Sigmoid colon (tissue), 6 donors: ENCODE measurements at regions not wholly inside any gene's neighbourhood (a gene's known extent, or its start where the extent isn't known, plus 50 kb on each side); places are given as distances from the start of the nearest gene placed in this dataset.

ENCODE experiments used
- DNase-seq: peaks from one replicate; pipeline ENCODE4 v3.0.0-alpha.2; 2019
- H3K27ac ChIP-seq, 4 donors: fragments of 200-600 bp; sonication (generic); one replicate each; pipeline ENCODE4 v1.5.1; 2016 to 2019; ENCODE audit warnings: mild to moderate bottlenecking in 1 of 4
- H3K27me3 ChIP-seq, 3 donors: fragments of 200-600 bp; sonication (generic); one replicate each; pipeline ENCODE4 v1.5.1; 2019; ENCODE audit warnings: mild to moderate bottlenecking in 1 of 3
- H3K36me3 ChIP-seq, 4 donors: fragments of 200-600 bp; sonication (generic); one replicate each; pipeline ENCODE4 v1.5.1; 2016 to 2019
- H3K4me1 ChIP-seq, 4 donors: fragments of 200-600 bp; sonication (generic); one replicate each; pipeline ENCODE4 v1.5.1; 2017 to 2019
- H3K4me3 ChIP-seq, 4 donors: fragments of 200-600 bp; sonication (generic); one replicate each; pipeline ENCODE4 v1.5.1; 2017 to 2019; ENCODE audit warnings: mild to moderate bottlenecking in 2 of 4, moderate library complexity in 1 of 4
- H3K9me3 ChIP-seq, 4 donors: fragments of 200-600 bp in 3 of 4; sonication (generic) in 3 of 4; one replicate each; pipeline versions ENCODE4 v1.5.1 to v1.6.1; 2013 to 2019
- CTCF ChIP-seq, 4 experiments: fragments of 450-650 bp in 3 of 4; fragments of 200-600 bp in 1 of 4; IDR thresholded peaks; one replicate each; pipeline ENCODE4 v1.5.1; 2016 to 2019; ENCODE audit warnings: antibody characterized with exemption in 4 of 4, mild to moderate bottlenecking in 3 of 4, moderate library complexity in 2 of 4
- EP300 ChIP-seq, 4 donors: sonication (generic); formaldehyde crosslinking; IDR thresholded peaks; one replicate each; pipeline ENCODE4 v1.6.1; 2017; ENCODE audit warnings: antibody characterized with exemption in 4 of 4
- POLR2A ChIP-seq, 2 donors: fragments of 450-650 bp; IDR thresholded peaks; one replicate each; pipeline ENCODE4 v1.6.1; 2016; ENCODE audit warnings: antibody characterized with exemption in 2 of 2, mild to moderate bottlenecking in 2 of 2, moderate library complexity in 2 of 2
- POLR2AphosphoS5 ChIP-seq, 4 donors: sonication (generic); formaldehyde crosslinking; IDR thresholded peaks; one replicate each; pipeline ENCODE4 v1.6.1; 2017; ENCODE audit warnings: antibody characterized with exemption in 4 of 4
- WGBS, 2 donors: extraction: QIAGEN DNeasy Blood & Tissue Kit; methylation state at CpG; one replicate each; pipeline ENCODE4 v1.1.7; 2013; 5-methylcytosine and 5-hydroxymethylcytosine counted together
- intact Hi-C: fragments of 100-400 bp; cut with DNase I; formaldehyde crosslinking; loops from one replicate; pipeline ENCODE4 v1.15.1; 2023
- donor health status: healthy with polysubstance abuse.
- donor health status: healthy.

GRCh38 chr20:12022126-12022525 is 104.4 kb downstream of the BTBD3 start:
- 90 to 91% methylated on average over 2 of the region's 2 CpGs for WGBS, 2 donors
- TF ChIP-seq EP300 (IDR thresholded peaks at IDR 0.05) (no peak), POLR2A (IDR thresholded peaks at IDR 0.05) (no peak), POLR2AphosphoS5 (IDR thresholded peaks at IDR 0.05) (no peak), CTCF (IDR thresholded peaks at IDR 0.05) (no peak)

GRCh38 chr20:12023194-12023795 is 105.6 kb downstream of the BTBD3 start:
- H3K27me3 ChIP-seq = no peaks in the 10 kb centered on the region
- TF ChIP-seq EP300 (IDR thresholded peaks at IDR 0.05) = no peak
- TF ChIP-seq POLR2A (IDR thresholded peaks at IDR 0.05) = no peak
- no peak for TF ChIP-seq POLR2AphosphoS5 (IDR thresholded peaks at IDR 0.05)
- no peak for TF ChIP-seq CTCF (IDR thresholded peaks at IDR 0.05)
- intact Hi-C loops = no loop called here
- H3K4me3 ChIP-seq = no peak overlapping the region
- H3K9me3 ChIP-seq = no peaks in the 10 kb centered on the region
- DNase-seq = no peak
- no peak overlapping the region for H3K27ac ChIP-seq
- WGBS, 2 donors = 83 to 92% methylated on average over 3 of the region's 3 CpGs
- H3K36me3 ChIP-seq = no peaks in the 10 kb centered on the region
- no peaks in the 10 kb centered on the region for H3K4me1 ChIP-seq

More at GRCh38 chr20:12022126-12022525, 104.4 kb downstream of the BTBD3 start:
- H3K27me3 ChIP-seq = no peaks in the 10 kb centered on the region
- H3K36me3 ChIP-seq = no peaks in the 10 kb centered on the region
- no peaks in the 10 kb centered on the region for H3K9me3 ChIP-seq
- H3K27ac ChIP-seq = no peak overlapping the region
- DNase-seq = no peak
- no peak overlapping the region for H3K4me3 ChIP-seq
- intact Hi-C loops = no loop called here
- no peaks in the 10 kb centered on the region for H3K4me1 ChIP-seq

- H3K36me3 ChIP-seq = no peaks in the 10 kb centered on the region
- H3K9me3 ChIP-seq = no peaks in the 10 kb centered on the region
- H3K27me3 ChIP-seq = no peaks in the 10 kb centered on the region
- intact Hi-C loops = no loop called here
- 90 to 93% methylated on average over 6 of the region's 6 CpGs for WGBS, 2 donors
- no peak overlapping the region for H3K27ac ChIP-seq
- H3K4me3 ChIP-seq = no peak overlapping the region
- H3K4me1 ChIP-seq = no peaks in the 10 kb centered on the region
- DNase-seq = no peak
- TF ChIP-seq CTCF (IDR thresholded peaks at IDR 0.05) = no peak
- TF ChIP-seq EP300 (IDR thresholded peaks at IDR 0.05) = no peak
- no peak for TF ChIP-seq POLR2A (IDR thresholded peaks at IDR 0.05)
- TF ChIP-seq POLR2AphosphoS5 (IDR thresholded peaks at IDR 0.05) = no peak
Observed at GRCh38 chr20:12028771-12029170, 111.1 kb downstream of the BTBD3 start.

GRCh38 chr20:12030470-12030869 is 112.8 kb downstream of the BTBD3 start:
- 34 to 70% methylated on average over 4 of the region's 4 CpGs for WGBS, 2 donors
- no peaks in the 10 kb centered on the region for H3K4me1 ChIP-seq
- no peaks in the 10 kb centered on the region for H3K9me3 ChIP-seq
- TF ChIP-seq POLR2AphosphoS5 (IDR thresholded peaks at IDR 0.05) (no peak), CTCF (IDR thresholded peaks at IDR 0.05) (no peak), POLR2A (IDR thresholded peaks at IDR 0.05) (no peak), EP300 (IDR thresholded peaks at IDR 0.05) (no peak)
- H3K36me3 ChIP-seq = no peaks in the 10 kb centered on the region
- no peak overlapping the region for H3K27ac ChIP-seq
- no peak for DNase-seq
- no peaks in the 10 kb centered on the region for H3K27me3 ChIP-seq
- intact Hi-C loops = no loop called here
- no peak overlapping the region for H3K4me3 ChIP-seq

GRCh38 chr20:12036142-12036541 is 118.4 kb downstream of the BTBD3 start:
- H3K36me3 ChIP-seq = no peaks in the 10 kb centered on the region
- H3K27me3 ChIP-seq = no peaks in the 10 kb centered on the region
- H3K9me3 ChIP-seq = no peaks in the 10 kb centered on the region
- no peak overlapping the region for H3K4me3 ChIP-seq
- whole genome bisulfite sequencing, 2 donors = 93 to 95% methylated on average over 2 of the region's 2 CpGs
- TF ChIP-seq EP300 (IDR thresholded peaks at IDR 0.05) = no peak
- TF ChIP-seq CTCF (IDR thresholded peaks at IDR 0.05) = no peak
- TF ChIP-seq POLR2A (IDR thresholded peaks at IDR 0.05) = no peak
- TF ChIP-seq POLR2AphosphoS5 (IDR thresholded peaks at IDR 0.05) = no peak
- intact Hi-C loops = no loop called here
- H3K4me1 ChIP-seq = no peaks in the 10 kb centered on the region
- DNase-seq = no peak
- H3K27ac ChIP-seq = no peak overlapping the region
